ENCODE measurements at regions not wholly inside any gene's neighbourhood (a gene's known extent, or its start where the extent isn't known, plus 50 kb on each side); places are given as distances from the start of the nearest gene placed in this dataset.
"Not testable (repeated sequence)": the region's sequence is repeated elsewhere in the genome, so short reads cannot be mapped to it uniquely, and the experiment has no call there.

DNA sequence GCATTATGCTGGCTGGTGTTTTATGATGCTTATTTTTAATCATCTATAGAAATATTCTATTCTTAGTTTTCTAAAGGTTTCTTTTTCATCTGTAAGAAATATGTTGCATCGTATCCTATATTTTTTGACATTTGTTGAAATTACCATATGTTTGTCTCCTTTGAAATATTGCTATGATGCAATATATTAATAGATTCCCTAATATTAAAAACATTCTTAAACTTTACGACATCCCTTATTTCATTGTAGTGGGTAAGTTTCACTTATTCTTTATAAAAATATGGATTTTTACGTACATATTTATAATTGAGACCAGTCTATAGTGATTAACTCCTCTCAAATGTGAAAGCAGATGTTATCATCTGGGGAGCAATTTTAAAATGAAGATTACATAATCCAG lies 258.2 kb upstream of the DUSP10 start:
- no peak for DNase-seq (ENCODE audit: low spot score)

- no peak for DNase-seq (ENCODE audit: low spot score)
Measured at GRCh38 chr1:221998781-221999180, 256.9 kb upstream of the DUSP10 start.

DNA sequence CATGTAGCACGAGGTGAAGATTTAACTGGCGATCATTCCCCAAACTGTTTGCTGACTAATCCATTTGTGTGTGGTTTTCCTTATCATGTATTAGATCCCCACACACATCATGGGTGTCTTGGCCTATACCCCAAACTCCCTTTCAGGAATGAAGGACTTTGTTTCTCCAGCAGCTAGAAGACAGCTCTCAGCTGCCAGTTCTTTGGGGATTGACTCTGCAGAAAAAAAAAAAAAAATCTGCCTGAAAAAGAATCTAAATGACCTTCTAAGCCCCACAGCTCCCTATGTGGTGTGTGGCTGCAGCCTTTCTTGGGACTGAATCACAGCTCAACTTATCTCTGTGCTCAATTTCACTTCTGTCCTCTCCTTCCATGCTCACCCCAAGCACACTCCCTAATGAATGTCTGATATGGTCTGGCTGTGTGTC lies 256.3 kb upstream of the DUSP10 start:
- DNase-seq (ENCODE audit: low spot score) = no peak

DNA sequence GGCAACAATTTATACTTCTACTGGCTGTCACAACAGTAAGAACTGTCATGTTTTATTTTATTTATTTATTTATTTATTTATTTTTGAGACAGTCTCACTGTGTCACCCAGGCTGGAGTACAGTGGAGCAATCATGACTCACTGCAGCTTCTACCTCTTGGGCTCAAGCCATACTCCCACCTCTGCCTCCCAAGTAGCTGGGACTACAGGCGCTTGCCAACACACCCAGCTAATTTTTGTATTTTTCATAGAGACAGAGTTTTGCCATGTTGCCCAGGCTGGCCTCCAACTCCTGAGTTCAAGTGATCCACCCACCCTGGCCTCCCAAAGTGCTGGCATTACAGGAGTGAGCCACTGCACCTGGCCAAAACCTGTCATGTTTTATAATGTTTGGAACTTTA lies 255.1 kb upstream of the DUSP10 start:
- not testable (repeated sequence) for DNase-seq (ENCODE audit: low spot score)

- DNase-seq (ENCODE audit: low spot score) = no peak
Measured at GRCh38 chr1:221994939-221995338, 253.1 kb upstream of the DUSP10 start.

- no peak for DNase-seq (ENCODE audit: low spot score)
Measured at GRCh38 chr1:221994274-221994698, 252.4 kb upstream of the DUSP10 start.

- DNase-seq (ENCODE audit: low spot score) = no peak
Measured at GRCh38 chr1:221993444-221993948, 251.6 kb upstream of the DUSP10 start.

- DNase-seq (ENCODE audit: low spot score) = no peak
Measured at GRCh38 chr1:221992427-221992826, 250.5 kb upstream of the DUSP10 start.

- DNase-seq (ENCODE audit: low spot score) = no peak
Measured at GRCh38 chr1:221991221-221991620, 249.3 kb upstream of the DUSP10 start.

GRCh38 chr1:221989741-221990140 lies 247.9 kb upstream of the DUSP10 start:
- DNase-seq (ENCODE audit: low spot score) = no peak

- no peak for DNase-seq (ENCODE audit: low spot score)
Measured at GRCh38 chr1:221988829-221989228, 246.9 kb upstream of the DUSP10 start.

DNA sequence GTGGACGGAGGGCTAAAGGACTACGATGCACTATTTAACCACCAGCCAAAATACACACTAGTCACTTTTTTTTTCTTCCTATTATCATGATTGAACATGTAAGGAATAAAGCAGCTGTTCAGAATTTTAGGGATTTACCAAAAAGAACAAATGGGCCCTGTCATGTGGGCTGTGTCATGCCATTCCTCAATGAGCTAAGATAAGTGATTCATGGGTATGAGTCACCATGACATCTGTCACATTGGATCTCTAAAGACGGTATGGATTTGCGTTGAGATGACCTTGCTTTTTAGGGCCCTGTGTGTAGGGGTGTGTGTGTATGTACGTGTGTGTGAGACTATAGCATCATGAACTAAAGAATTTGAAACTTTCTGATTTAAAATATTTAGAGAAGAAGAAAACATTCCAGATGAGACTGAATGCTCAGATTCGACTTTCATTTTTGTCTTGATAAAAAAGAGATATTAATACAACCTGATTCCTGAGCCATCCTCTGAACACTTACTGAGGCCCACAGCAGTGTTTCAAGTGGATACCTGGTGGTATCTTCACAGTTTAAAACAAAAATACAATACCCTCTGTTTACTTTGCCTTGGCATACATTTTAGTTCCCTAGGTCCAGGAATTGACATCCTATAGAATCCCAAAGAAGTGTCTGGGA lies 246.1 kb upstream of the DUSP10 start:
- no peak for DNase-seq (ENCODE audit: low spot score)

GRCh38 chr1:221983444-221983843 lies 241.6 kb upstream of the DUSP10 start:
- DNase-seq (ENCODE audit: low spot score) = no peak

GRCh38 chr1:221981461-221981860 lies 239.6 kb upstream of the DUSP10 start:
- DNase-seq (ENCODE audit: low spot score) = no peak

DNA sequence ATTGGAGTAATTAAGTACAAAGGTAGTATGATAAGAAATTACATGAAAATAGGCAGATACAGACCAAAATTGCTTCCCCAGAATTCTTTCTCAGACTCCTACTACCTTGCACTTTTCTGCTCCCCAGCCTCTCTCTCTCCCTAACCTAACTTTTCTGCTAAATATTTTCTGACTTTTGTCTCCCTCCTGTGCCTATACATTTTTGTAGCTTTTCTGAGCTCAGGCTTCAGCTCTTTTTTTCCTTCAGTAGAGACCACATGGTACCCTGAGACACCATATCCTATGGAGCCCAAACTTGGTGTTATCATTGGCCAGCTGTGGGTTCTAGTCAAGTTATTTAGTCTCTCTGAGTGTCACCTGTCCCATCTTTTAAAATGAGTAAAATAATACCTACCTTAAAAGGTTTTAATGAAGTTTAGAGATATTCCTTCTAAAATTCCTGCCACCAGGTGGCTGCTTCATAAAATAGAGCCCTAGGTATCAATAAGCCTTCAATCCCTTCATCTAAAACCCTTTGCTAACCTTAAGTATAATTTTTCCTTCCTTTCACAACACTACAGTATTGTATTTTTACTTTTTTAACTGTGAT lies 237.6 kb upstream of the DUSP10 start:
- peak; percentile 42 for DNase-seq (ENCODE audit: low spot score)

DNA sequence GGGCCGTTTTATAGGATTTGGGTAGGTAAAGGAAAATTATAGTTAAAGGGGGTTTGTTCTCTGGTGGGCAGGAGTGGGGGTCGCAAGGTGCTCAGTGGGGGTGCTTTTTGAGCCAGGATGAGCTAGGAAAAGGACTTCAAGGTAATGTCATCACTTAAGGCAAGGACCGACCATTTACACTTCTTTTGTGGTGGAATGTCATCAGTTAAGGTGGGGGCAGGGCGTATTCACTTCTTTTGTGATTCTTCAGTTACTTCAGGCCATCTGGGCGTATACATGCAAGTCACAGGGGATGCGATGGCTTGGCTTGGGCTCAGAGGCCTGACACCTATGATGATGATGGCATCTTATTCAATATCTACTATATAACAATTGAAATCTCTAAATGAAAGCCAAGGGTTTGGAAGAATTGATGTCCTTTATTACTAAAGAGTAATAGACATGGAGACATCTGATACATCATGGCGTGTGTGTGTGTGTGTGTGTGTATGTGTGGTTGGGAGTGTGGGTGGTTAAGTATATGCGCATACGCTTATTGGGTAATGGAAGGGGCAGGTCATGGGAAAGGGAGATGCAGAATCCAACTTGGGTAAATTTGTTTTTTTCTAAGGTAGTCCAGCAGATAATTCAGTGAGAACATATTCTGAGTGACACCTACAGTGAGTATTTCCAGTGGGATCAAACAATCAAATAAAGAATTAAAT lies 236.9 kb upstream of the DUSP10 start:
- DNase-seq (ENCODE audit: low spot score) = not testable (repeated sequence)

DNA sequence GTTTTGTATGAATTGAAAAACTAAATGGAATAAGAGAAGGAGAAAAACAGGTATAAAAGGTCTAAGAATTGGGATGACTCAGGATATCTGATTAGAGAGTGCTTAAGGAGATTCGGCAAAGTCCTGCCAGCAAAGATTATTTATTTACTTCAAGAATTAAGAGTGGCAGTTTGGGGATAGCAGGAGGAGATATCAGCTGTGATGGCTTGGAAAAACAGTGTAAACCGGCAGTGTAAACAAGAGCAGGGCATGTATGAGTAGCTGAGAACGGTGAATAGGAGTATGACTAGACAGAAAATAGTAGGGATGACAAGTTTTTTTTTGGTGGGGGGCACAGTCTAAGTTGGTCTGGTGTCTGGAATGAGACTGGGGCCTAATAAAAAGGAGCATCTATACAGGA lies 231.9 kb upstream of the DUSP10 start:
- not testable (repeated sequence) for DNase-seq (ENCODE audit: low spot score)

DNA sequence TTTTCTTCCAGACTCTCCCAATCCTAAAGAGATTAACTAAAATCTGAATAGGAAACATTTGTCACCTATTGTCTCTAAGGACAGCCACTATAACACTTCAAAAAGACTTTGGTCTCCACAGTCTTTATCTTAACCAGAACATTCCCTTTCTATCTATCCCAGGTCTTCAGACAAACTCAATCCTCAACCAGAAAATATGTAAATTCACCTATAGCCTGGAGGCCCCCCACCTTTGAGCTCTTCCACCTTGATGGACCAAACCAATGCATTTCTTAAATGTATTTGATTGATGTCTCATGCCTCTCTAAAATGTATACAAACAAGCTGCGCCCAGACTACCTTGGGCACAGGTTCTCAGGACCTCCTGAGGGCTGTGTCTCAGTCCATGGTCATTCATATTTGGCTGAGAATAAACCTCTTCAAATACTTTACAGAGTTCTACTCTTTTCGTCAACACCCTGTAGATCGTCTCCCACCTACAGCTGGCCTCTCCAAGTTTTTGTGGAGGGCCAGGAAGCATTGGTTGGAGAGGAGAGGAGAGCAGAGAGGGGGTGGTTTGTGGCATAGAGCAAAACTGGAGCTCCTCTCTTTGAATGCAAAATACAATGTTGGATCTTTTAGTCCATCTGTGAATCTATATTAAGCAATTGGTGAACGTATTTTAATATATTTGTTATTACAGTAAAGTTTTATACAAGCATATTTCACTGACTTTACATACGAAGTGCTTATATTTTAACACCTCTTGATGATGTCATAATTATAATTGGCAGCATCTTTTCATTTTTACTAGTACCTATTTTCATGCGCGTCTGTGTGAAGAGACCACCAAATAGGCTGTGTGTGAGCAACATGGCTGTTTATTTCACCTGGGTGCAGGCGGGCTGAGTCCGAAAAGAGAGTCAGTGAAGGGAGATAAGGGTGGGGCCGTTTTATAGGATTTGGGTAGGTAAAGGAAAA lies 230.7 kb upstream of the DUSP10 start:
- no peak for DNase-seq (ENCODE audit: low spot score)

- DNase-seq (ENCODE audit: low spot score) = not testable (repeated sequence)
Measured at GRCh38 chr1:221971035-221971434, 229.1 kb upstream of the DUSP10 start.

GRCh38 chr1:221969298-221969858 lies 227.5 kb upstream of the DUSP10 start:
- not testable (repeated sequence) for DNase-seq (ENCODE audit: low spot score)

GRCh38 chr1:221967538-221967937 lies 225.6 kb upstream of the DUSP10 start:
- DNase-seq (ENCODE audit: low spot score) = not testable (repeated sequence)

Data from HT-29 (cell line).